NCI-H2107 (cell line): ENCODE measurements at regions not wholly inside any gene's neighbourhood (a gene's known extent, or its start where the extent isn't known, plus 50 kb on each side); places are given as distances from the start of the nearest gene placed in this dataset.
"Not testable (repeated sequence)": the region's sequence is repeated elsewhere in the genome, so short reads cannot be mapped to it uniquely, and the experiment has no call there.

ENCODE experiments used
- DNase-seq: peaks from one replicate; lab custom pipeline; 2025; lab: John Stamatoyannopoulos, UW

DNA sequence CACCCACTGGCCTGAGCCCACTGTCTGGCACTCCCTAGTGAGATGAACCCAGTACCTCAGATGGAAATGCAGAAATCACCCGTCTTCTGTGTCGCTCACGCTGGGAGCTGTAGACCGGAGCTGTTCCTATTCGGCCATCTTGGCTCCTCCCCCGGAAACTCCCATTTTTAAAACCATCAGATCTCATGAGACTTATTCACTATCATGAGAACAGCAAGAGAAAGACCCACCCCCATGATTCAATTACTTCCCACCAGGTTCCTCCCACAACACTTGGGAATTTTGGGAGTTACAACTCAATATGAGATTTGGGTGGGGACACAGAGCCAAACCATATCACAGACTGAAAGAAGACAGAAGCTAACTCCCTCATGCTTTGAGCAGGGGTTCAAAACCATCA lies 134.5 kb downstream of the SLC39A8 start:
- DNase-seq = not testable (repeated sequence)

DNA sequence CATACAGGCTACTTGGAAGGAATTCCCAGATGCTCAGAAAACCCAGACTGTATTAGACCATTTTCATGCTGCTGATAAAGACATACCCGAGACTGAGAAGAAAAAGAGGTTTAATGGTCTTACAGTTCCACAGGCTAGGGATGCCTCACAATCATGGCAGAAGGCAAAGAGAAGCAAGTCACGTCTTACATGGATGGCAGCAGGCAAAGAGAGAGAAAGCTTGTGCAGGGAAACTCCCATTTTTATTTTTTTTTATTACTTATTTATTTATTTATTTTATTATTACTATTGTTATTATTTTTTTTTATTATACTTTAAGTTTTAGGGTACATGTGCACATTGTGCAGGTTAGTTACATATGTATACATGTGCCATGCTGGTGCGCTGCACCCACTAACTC lies 140.6 kb downstream of the SLC39A8 start:
- not testable (repeated sequence) for DNase-seq

DNA sequence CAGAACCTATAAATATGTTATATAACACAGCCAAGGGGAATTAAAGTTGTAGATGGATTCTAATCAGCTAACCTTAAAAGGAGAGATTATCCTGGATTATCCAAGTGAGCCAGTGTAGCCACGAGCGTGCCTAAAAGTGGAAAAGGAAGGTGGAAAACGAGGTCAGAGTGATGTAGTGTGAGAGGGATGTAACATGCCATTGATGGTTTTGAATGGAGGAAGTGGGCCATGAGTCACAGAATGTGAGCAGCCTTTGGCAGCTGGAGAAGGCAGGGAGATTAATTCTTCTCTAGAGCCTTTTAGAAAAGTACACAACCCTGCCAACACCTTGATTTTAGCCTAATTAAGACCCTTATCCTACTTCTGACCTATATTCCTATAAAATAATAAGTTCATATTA lies 149.1 kb downstream of the SLC39A8 start:
- no peak for DNase-seq

DNA sequence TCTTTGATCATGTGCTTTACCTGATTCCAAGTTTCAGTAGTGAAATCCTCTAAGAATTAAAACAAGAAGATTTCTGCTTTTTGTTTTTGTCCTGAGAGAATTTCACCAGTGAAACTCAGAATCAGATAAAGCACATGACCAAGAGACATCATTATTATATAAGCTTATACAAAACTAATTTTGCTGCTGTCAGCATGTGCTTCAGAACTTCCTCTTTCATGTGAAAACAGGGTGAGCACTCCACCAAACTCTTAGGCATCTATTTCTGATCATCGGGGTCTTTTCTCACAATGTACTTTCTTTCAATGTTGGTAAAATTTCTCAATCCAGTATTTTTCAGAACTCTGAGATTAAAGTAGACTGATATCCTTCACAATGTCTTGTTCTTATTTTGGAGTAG lies 152.1 kb downstream of the SLC39A8 start:
- no peak for DNase-seq

DNA sequence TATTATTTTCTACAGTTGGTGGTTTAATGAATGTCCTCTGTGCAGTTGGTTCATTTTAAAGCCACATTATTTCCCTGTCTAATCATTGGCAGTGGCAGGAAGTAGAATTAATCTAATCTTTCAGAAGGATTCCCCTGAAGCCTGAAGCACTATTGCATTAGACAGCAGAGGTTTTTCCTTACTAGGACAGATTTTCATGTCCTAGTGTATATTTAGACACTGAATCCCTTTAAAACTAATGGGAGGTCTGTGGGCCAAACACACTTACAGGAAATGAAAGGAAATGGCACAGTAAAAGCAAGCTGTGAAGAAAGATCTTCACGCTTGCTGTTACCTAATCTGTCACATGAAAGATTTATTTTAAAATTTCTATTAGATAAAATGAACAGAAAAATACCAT lies 165.2 kb downstream of the SLC39A8 start:
- DNase-seq = no peak

DNA sequence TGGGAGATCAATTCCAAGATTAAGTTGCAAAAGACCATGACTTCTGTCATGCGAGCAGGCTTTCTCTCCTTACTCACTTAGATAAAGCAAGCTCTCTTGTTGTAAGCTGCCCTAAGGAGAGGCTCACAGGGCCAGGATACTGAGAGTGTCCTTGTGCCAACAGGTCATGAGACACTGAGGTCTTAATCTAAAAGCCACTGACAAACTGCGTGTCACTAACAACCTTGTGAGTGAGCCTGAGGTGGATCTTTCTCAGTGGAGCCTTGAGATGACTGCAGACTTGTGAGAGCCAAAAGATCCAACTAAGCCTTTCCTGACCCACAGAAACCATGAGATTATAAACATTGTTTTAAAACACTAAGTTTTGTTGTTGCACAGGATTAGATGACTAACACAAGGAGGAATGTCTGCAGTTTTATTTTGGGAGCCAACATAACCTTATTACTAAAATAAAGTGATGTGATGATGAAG lies 170.5 kb downstream of the SLC39A8 start:
- DNase-seq = no peak

DNA sequence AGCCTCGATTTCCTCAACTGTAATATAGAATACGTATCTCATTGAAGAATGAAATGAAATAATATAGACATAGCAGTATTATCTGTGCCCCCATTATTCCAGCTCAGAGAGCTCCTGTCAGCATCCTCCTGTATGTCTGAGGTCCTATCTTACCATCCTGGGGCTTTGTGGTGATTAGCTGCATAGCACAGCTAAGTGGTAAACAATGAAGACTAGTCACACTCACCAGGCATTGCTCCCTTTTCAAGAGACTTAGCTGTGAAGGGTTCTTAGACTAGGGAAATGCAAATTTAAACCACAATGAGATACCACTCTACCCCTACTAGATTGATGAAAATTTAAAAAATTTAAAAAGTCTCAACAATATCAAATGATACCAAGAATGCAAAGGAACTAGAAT lies 172.9 kb downstream of the SLC39A8 start:
- no peak for DNase-seq

DNA sequence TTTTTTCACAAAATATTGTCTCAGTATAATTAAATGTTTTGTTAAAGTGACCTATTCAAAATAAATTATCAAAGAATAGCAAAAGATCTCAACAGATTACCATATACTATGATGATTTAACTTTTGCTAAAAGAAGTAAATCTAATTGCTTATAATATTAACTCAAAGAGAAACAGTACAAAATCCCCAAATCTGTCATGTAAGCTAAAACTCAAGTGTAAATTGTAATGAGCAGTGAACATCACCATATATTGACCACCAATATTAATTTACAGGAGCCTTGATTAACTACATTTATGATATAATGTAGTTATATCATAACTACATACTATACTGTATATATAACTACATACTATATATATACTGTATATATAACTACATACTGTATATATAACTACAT lies 174.4 kb downstream of the SLC39A8 start:
- DNase-seq = no peak

DNA sequence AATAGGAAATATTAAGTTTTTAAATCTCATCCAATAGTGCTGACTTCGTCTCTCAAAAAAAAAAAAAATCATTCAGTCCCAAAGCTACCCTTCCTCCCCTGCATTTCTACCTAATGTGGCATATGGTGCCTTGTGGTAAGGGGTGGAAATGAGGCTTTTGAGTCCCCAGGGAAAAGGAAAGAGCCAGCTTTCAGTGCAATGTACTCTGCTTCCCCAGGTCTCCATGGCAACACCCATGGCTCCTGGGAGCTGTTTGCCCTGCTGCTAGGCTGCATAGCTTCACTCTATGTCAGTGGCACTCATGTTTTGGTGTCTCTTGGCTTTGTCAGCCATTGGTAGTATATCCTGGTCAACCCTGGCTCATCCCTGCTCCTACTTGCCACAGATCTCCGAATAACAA lies 175.9 kb downstream of the SLC39A8 start:
- peak; percentile 59 for DNase-seq

DNA sequence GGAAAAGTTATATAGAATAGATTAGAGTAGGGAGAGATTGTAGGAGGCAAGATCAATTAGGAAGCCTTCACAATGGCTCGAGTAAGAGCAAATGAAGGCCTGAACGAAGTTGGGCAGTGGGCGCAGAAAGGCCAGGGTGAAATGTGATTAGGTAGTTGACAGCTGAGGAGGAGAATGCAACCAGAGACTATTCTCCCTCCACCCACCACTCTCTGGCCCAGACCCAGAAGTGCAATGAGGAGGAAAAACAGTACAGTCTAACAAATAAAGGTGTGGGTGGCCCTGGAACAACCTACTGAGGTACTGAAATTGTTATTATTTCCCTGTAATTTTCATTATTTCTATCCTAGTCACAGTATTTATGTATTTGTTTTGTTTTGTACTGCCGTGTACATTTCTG lies 176.7 kb downstream of the SLC39A8 start:
- no peak for DNase-seq

DNA sequence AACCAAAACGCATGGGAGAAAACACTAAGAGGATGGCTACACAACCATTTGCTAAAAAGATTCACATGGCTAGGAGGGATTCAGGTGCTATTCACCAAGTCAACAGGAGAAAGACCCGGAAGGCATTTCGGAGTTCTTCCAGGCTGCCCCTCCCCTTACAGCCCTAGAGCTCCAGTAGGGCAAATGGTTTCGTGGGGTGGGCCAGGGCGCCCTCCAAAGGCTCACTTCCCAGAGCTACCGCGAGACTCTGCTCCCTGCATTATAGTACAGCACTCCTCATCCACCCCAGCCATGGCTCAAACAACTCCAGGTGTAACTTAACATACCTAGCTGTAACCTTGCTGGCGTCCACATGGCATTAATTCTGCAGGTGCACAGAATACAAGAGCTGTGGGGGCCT lies 179.7 kb downstream of the SLC39A8 start:
- DNase-seq = no peak

DNA sequence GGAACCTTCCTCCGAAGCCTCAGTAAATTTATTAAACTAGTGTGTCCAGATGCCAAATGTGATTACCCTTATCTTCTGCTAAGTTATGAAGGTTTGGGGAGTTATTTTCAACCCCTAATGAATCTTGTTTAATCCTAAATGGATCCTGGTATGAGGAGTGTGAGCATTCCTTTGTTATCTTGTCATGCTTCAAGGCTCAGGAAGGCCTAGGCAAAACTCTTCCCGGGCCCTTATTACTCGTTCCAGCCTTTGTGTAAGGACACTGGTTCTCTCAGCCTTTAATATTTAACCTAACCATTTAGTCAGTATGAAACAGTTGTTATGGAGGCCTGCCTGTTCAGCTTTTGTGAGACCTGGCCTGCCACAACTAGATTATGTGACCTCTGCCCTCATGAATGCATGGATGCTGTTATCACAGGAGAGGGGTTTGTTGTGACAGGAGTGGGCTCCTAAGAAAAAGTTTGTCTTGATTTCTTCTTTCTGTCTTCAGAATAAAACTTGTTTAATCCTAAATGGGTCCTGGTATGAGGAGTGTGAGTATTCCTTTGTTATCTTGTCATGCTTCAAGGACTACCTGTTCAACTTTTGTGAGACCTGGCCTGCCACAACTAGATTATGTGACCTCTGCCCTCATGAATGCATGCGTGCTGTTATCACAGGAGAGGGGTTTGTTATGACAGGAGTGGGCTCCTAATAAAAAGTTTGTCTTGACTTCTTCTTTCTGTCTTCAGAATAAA lies 181.7 kb downstream of the SLC39A8 start:
- DNase-seq = no peak

DNA sequence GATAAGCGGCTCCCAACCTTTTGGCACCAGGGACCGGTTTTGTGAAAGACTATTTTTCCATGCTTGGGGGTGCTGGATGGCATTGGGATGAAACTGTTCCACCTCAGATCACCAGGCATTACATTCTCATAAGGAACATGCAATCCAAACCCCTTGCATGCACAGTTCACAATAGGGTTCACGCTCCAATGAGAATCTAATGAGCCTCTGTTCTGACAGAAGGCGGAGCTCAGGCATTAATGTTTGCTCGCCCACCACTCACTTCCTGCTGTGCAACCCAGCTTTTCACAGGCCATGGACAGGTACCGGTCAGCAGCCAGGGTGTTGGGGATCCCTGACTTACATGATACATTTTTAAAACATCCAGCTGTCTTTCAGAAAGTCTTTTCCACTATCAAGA lies 187.3 kb downstream of the SLC39A8 start:
- DNase-seq = peak; percentile 4

DNA sequence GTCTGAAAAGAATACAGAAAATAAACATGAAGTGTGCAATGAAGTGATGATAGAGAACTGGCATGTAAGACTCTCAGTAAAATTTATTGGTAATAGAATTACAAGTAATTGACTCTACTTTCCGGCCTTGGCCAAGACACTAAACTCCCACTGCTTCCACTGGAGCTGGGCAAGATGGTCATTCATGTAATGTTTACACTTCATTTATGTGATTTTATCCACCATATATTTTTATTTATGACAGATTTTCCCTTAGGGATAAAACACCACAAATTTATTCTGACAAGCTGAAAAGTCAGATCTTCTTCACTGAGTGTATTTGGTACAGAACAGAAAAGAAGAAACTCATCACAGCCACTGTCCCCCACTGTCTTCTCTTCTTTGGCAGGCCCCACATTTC lies 191.9 kb downstream of the SLC39A8 start:
- DNase-seq = no peak

DNA sequence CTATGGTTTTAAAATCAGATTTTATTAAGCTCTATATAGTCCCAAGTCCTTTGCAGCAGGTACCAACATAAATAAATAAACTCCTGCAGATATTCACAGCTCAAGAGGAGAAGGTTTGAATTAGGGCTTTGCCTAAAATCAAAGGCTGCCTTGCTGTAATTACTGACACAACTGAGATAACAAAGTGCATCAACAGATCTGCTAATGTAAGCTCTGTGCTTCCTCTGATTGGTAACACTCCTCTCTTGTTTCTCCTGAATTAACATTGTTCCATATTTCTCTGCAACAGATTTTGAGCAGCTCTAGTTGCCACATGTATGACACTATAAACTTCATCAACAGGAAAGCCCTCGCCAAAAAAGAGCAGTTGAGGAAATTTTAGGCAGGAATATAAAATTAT lies 193.6 kb downstream of the SLC39A8 start:
- DNase-seq = no peak

DNA sequence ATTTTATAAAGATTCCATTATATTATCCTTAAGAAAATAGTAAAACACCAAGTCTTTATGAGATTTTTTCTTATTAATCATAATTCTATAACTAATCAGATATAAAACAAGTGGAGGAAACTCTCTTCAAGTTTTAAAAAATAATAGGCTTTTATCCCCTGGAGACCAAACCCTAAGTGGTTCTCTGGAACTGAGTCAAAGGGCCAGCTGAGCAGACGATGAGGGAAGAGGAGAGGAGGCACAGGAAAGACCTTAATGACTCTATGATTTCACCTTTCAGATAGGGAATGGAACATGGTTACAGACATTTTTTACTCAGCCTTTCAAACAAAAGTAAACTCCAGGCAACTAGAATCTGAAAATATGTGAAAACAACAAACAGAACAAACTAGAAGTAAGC lies 201.8 kb downstream of the SLC39A8 start:
- DNase-seq = no peak

DNA sequence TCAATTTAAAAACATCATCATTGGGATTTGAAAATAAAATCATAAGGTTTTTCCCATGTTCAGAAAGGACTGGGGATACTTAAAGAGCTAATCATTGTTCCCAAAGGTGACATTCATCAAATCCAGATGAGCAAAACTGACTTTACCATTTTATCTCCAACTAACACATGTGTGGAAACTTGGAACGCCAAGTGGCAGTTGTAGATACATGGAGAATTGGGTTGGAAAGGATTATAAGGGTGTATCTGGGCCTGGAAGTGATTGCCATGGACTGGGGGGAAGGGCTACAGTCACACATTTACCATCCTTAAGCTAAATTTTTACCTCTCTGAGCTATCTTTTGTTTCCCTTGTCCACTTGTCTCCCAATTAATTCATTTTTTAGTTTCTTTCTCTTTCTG lies 203.4 kb downstream of the SLC39A8 start:
- DNase-seq = no peak

DNA sequence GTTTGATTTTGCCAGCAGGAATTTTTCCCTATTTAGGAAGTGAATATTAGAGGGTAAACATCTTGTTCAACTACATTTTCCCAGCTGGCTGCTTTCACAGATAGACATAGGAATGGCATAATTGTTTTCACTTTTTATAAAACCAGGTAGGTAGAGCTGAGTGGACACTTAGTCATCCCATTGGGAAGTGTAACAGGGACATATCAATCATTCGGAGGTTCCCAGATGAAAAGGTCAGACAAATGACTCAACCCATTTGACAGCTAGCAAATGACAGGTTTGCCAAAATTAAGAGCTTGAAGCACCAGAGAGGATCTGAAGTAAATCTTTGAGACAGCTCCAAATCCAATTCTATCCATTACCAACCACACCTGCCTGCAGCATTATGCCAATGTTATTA lies 205.3 kb downstream of the SLC39A8 start:
- no peak for DNase-seq

DNA sequence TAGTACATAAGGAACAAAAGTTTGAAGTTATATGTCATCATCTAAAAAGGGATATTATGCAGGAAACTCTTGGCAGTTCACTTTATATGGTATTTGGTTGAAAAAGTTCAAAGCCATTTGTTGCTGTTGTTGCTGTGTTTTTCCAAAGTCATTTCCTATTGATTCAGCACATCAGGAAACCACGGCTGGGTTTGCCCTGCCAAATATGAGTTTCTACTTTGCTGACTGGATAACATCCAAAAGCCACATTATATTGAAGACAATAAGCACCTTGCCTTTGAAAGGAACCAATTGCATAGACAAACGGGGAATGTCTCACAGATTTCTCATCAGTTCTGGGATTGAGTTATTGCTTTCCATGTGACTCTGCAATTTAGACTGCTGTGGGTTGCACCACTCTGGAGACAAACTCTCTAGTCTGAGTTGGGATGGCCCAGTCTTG lies 206.1 kb downstream of the SLC39A8 start:
- DNase-seq = no peak

DNA sequence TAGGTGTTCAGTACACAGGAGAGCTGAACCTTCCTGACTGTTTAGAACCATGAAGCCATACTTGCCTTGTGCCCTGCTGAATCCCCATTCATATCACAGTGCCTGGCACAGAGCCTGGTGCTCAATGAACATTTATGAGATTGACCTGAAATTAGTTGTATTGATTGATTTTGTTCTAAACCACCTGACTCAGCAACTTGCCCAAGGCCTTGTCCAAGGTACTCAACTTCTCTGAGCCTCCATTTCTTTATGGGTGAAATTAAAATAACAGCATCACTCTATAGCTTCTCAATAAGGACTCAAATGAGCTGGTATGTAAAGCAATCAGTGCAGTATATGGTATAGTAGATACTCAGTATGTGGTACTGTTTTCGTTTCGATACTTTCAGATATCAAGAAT lies 208.1 kb downstream of the SLC39A8 start:
- DNase-seq = no peak

DNA sequence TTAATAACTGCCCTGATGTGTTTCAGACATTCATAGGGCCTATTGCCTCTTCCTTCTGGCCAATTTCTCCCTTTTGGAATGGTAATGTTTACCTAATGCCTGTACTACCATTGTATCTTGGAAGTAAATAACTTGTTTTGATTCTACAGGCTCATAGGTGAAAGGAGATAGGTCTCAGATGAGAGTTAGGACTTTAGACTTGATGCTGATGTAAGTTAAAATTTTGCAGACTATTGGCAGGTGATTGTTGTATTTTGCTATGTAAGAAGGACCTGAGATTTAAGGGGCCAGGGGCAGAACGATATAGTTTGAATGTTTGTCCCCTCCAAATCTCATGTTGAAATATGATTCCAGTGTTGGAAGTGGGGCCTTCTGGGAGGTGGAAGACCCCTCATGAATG lies 215.5 kb downstream of the SLC39A8 start:
- no peak for DNase-seq
